ENCODE measurements at regions not wholly inside any gene's neighbourhood (a gene's known extent, or its start where the extent isn't known, plus 50 kb on each side); places are given as distances from the start of the nearest gene placed in this dataset.

DNA sequence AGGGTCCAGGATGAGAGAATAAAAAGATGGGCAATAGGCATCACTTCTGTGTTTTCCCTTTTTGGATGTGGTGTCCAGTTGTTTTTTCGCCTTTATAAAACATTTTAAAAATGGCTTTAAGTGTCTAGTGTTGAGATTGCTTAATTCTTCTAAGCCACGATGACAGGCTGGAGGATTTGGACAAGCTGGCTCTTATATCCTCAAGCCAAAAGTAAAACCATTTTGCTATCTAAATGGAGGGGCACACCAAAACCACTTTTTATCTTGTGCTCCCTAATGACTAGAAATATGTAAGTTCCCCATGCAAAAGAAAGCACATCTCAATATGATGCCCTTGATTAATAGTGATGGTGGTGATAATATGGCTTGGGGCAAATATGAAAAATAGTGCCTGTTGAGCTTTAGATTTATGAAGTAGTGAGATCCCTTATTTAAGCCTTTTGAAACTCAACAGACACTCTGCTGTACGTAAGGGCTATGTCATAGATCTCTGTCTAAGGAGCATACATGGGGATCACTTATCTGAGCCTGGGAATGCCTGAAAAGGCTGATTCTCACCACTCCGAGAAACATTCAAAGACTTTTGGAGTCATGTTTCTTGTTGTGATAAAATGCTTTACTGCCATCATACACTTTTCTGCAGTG is 185.5 kb downstream of the KCNS3 start:
- TF ChIP-seq SUZ12 (IDR thresholded peaks at IDR 0.05) (no peak), TARDBP (IDR thresholded peaks at IDR 0.05) (no peak), SP1 (IDR thresholded peaks at IDR 0.05) (no peak), FOXK2 (IDR thresholded peaks at IDR 0.05) (no peak), L3MBTL2 (conservative IDR thresholded peaks at IDR 0.05) (no peak), FOXM1 (IDR thresholded peaks at IDR 0.05; ENCODE audit: borderline replicate concordance) (no peak)
